A549 (cell line): ENCODE measurements at regions not wholly inside any gene's neighbourhood (a gene's known extent, or its start where the extent isn't known, plus 50 kb on each side); places are given as distances from the start of the nearest gene placed in this dataset.

ENCODE experiments used
- ATAC-seq, 2 experiments: fragments of 200-7000 bp in 1 of 2; fragments of >200 bp in 1 of 2; cut with Nextera tagmentation in 1 of 2; cut with Tn5 transposase in 1 of 2; 3 replicates each; pipeline versions ENCODE4 v1.8.0 to v1.9.1; 2018 to 2020; ENCODE audit warnings: mild to moderate bottlenecking in 1 of 2, moderate library complexity in 1 of 2
- CTCF ChIA-PET: fragments of 300-600 bp; sonication (Branson Sonifier 250); formaldehyde crosslinking; extraction: SDS; loops from one replicate; lab custom pipeline; 2021; ENCODE audit warnings: antibody characterized with exemption, inconsistent platforms; lab: Yijun Ruan, JAX
- POLR2A ChIA-PET: fragments of 350-600 bp; formaldehyde crosslinking; extraction: SDS; loops from one replicate; lab custom pipeline; 2021; ENCODE audit warnings: antibody characterized with exemption, inconsistent platforms; lab: Yijun Ruan, JAX
- DNase-seq, 2 experiments: peaks; one replicate each; pipeline versions ENCODE4 v3.0.0 to v3.0.0-alpha.2; 2011 to 2016; ENCODE audit warnings: low read depth in 1 of 2, low spot score in 1 of 2
- FAIRE-seq: peaks from 2 replicates; lab custom pipeline; 2011; peaks lifted over from hg19 to GRCh38; lab: Jason Lieb, UNC
- H3K27ac ChIP-seq, 2 experiments: fragments of >200 bp; sonication (Bioruptor Twin); formaldehyde crosslinking; 3 replicates each; pipeline ENCODE4 v1.5.1; 2016 to 2017
- H3K4me1 ChIP-seq: fragments of >200 bp; sonication (Bioruptor Twin); formaldehyde crosslinking; 3 replicates; pipeline ENCODE4 v1.6.1; 2016
- H3K4me2 ChIP-seq: fragments of >200 bp; sonication (Bioruptor Twin); formaldehyde crosslinking; 3 replicates; pipeline ENCODE4 v1.6.1; 2016
- H3K4me3 ChIP-seq: fragments of >200 bp; sonication (Bioruptor Twin); formaldehyde crosslinking; 3 replicates; pipeline ENCODE4 v1.5.1; 2016
- H3K9me3 ChIP-seq: fragments of >200 bp; sonication (Bioruptor Twin); formaldehyde crosslinking; 3 replicates; pipeline ENCODE4 v1.6.1; 2016
- ATOH8 ChIP-seq: fragments of 250-450 bp; sonication (Bioruptor Pico); IDR thresholded peaks from 2 replicates; pipeline ENCODE4 v1.5.0; 2020; ENCODE audit warnings: low read depth, mild to moderate bottlenecking, moderate library complexity
- CHD2 ChIP-seq: fragments of 150-350 bp; IDR thresholded peaks from 2 replicates; pipeline ENCODE4 v1.6.1; 2014; ENCODE audit warnings: low read length; ENCODE audit not compliant: partially characterized antibody
- EHMT2 ChIP-seq: fragments of 200-600 bp; sonication (generic); IDR thresholded peaks from 2 replicates; pipeline ENCODE4 v1.6.1; 2016; ENCODE audit warnings: antibody characterized with exemption, low read depth, mild to moderate bottlenecking, moderate library complexity
- EP300 ChIP-seq, 2 experiments: fragments of >200 bp; sonication (Bioruptor Twin); formaldehyde crosslinking; IDR thresholded peaks; 2 replicates in 1 of 2; 3 replicates in 1 of 2; pipeline ENCODE4 v1.6.1; 2016 to 2017
- ESRRA ChIP-seq: fragments of 150-350 bp; IDR thresholded peaks from 2 replicates; pipeline ENCODE4 v1.6.1; 2014; ENCODE audit warnings: mild to moderate bottlenecking, low read length, borderline replicate concordance
- FOSL2 ChIP-seq, 2 experiments: fragments of 450-650 bp in 1 of 2; fragments of >200 bp in 1 of 2; sonication (Bioruptor Twin) in 1 of 2; formaldehyde crosslinking; IDR thresholded peaks; 2 replicates each; pipeline versions ENCODE4 v1.5.0 to v1.6.1; 2016 to 2020; ENCODE audit warnings: mild to moderate bottlenecking in 1 of 2, moderate library complexity in 1 of 2
- HEYL ChIP-seq: fragments of 250-450 bp; sonication (Bioruptor Pico); IDR thresholded peaks from 2 replicates; pipeline ENCODE4 v1.8.0; 2021; ENCODE audit warnings: mild to moderate bottlenecking, moderate library complexity
- HOXA7 ChIP-seq: fragments of 250-450 bp; sonication (Bioruptor Pico); IDR thresholded peaks from 2 replicates; pipeline ENCODE4 v1.5.0; 2020; ENCODE audit warnings: mild to moderate bottlenecking, moderate library complexity
- HOXB13 ChIP-seq: fragments of 250-450 bp; sonication (Bioruptor Pico); IDR thresholded peaks from 2 replicates; pipeline ENCODE4 v1.5.0; 2020; ENCODE audit warnings: low read depth, mild to moderate bottlenecking, moderate library complexity
- JUN ChIP-seq, 2 experiments: fragments of >200 bp; sonication (Bioruptor Twin); formaldehyde crosslinking; IDR thresholded peaks; 2 replicates in 1 of 2; 3 replicates in 1 of 2; pipeline ENCODE4 v1.6.1; 2016 to 2017
- KDM5A ChIP-seq: fragments of 200-600 bp; sonication (generic); IDR thresholded peaks from 2 replicates; pipeline ENCODE4 v1.6.1; 2016; ENCODE audit warnings: antibody characterized with exemption, mild to moderate bottlenecking
- NFE2L2 ChIP-seq: fragments of 150-350 bp; conservative IDR thresholded peaks from 2 replicates; pipeline ENCODE4 v1.6.1; 2014; ENCODE audit warnings: low read length
- POLR2A ChIP-seq: IDR thresholded peaks from 2 replicates; pipeline ENCODE4 v1.6.1; 2012; ENCODE audit warnings: mild to moderate bottlenecking, low read length
- POLR2AphosphoS2 ChIP-seq: conservative IDR thresholded peaks from 2 replicates; pipeline ENCODE4 v1.6.1; 2012; ENCODE audit warnings: low read length, improper control_type of control experiment, inconsistent platforms
- RAD21 ChIP-seq, 2 experiments: fragments of >200 bp in 1 of 2; sonication (Bioruptor Twin) in 1 of 2; formaldehyde crosslinking in 1 of 2; IDR thresholded peaks in 1 of 2; conservative IDR thresholded peaks in 1 of 2; 2 replicates in 1 of 2; 3 replicates in 1 of 2; pipeline ENCODE4 v1.6.1; 2012 to 2018; ENCODE audit warnings: inconsistent platforms in 1 of 2
- SMC3 ChIP-seq: fragments of >200 bp; sonication (Bioruptor Twin); formaldehyde crosslinking; IDR thresholded peaks from 3 replicates; pipeline ENCODE4 v1.6.1; 2018; ENCODE audit warnings: inconsistent platforms
- SREBF2 ChIP-seq: fragments of 450-650 bp; IDR thresholded peaks from 2 replicates; pipeline ENCODE4 v1.6.1; 2014; ENCODE audit warnings: mild to moderate bottlenecking, moderate library complexity
- TFCP2L1 ChIP-seq: fragments of 250-450 bp; sonication (Bioruptor Pico); IDR thresholded peaks from 2 replicates; pipeline ENCODE4 v1.5.0; 2021; ENCODE audit warnings: mild to moderate bottlenecking
- WGBS: methylation state at CpG from one replicate; pipeline ENCODE4 v1.1.6; 2017; ENCODE audit errors: missing lambda C conversion rate; 5-methylcytosine and 5-hydroxymethylcytosine counted together
- TF ChIP-seq, protein P1 (sequence below): fragments of 200-600 bp; sonication (generic); IDR thresholded peaks from 2 replicates; pipeline ENCODE4 v1.6.1; 2016; ENCODE audit warnings: antibody characterized with exemption, mild to moderate bottlenecking, moderate library complexity
- TF ChIP-seq, protein P2 (sequence below): fragments of 150-350 bp; IDR thresholded peaks from 2 replicates; pipeline ENCODE4 v1.6.1; 2014; ENCODE audit warnings: low read depth, mild to moderate bottlenecking, low read length
- TF ChIP-seq, protein P3 (sequence below): IDR thresholded peaks from 2 replicates; pipeline ENCODE4 v1.6.1; 2012

DNA sequence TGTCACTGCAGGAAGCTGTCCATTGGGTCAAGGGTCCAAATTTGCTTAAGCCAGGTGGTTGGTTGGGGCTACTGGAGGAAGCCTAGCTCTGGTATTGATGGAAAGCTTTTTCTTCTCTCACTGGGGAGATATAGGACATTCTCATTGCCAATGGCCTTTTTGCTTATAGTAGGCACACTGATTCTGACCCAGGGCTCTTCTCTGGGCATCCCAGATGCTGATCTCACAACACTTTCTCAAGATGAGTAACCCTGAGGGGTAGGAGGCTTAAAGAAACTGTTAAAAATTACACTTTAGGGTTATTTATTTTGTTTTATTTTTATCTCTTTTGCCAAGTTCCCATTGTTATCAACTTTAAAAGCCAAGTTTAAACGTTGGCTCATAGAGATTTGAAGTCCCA is 337.8 kb downstream of the LRRC3B start:
- no peak for ATAC-seq

GRCh38 chr3:26962492-26963360 is 340.2 kb downstream of the LRRC3B start:
- DNase-seq: peak in 1 of 2 experiments; percentile 5
- WGBS: 51% methylated on average over 6 of the region's 6 CpGs

More for the DNA sequence above, 337.8 kb downstream of the LRRC3B start:
- Histone ChIP-seq H3K4me1 (no peaks in the 10 kb centered on the region), H3K4me3 (no peak overlapping the region), H3K27ac (no peak overlapping the region), H3K4me2 (no peak overlapping the region)
- POLR2A ChIA-PET: no interaction called here
- CTCF ChIA-PET: no interaction called here
- FAIRE-seq: no peak
- 0% methylated on average over 1 of the region's 1 CpG for WGBS
- TF ChIP-seq SREBF2: no peak
- no peak for TF ChIP-seq POLR2AphosphoS2
- no peak for TF ChIP-seq TFCP2L1 (CRISPR knock-in tag)
- TF ChIP-seq POLR2A: no peak
- no peak for TF ChIP-seq EP300 (IDR thresholded peaks at IDR 0.05)
- TF ChIP-seq, protein P1, sequence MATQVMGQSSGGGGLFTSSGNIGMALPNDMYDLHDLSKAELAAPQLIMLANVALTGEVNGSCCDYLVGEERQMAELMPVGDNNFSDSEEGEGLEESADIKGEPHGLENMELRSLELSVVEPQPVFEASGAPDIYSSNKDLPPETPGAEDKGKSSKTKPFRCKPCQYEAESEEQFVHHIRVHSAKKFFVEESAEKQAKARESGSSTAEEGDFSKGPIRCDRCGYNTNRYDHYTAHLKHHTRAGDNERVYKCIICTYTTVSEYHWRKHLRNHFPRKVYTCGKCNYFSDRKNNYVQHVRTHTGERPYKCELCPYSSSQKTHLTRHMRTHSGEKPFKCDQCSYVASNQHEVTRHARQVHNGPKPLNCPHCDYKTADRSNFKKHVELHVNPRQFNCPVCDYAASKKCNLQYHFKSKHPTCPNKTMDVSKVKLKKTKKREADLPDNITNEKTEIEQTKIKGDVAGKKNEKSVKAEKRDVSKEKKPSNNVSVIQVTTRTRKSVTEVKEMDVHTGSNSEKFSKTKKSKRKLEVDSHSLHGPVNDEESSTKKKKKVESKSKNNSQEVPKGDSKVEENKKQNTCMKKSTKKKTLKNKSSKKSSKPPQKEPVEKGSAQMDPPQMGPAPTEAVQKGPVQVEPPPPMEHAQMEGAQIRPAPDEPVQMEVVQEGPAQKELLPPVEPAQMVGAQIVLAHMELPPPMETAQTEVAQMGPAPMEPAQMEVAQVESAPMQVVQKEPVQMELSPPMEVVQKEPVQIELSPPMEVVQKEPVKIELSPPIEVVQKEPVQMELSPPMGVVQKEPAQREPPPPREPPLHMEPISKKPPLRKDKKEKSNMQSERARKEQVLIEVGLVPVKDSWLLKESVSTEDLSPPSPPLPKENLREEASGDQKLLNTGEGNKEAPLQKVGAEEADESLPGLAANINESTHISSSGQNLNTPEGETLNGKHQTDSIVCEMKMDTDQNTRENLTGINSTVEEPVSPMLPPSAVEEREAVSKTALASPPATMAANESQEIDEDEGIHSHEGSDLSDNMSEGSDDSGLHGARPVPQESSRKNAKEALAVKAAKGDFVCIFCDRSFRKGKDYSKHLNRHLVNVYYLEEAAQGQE: no peak
- TF ChIP-seq, protein P2, sequence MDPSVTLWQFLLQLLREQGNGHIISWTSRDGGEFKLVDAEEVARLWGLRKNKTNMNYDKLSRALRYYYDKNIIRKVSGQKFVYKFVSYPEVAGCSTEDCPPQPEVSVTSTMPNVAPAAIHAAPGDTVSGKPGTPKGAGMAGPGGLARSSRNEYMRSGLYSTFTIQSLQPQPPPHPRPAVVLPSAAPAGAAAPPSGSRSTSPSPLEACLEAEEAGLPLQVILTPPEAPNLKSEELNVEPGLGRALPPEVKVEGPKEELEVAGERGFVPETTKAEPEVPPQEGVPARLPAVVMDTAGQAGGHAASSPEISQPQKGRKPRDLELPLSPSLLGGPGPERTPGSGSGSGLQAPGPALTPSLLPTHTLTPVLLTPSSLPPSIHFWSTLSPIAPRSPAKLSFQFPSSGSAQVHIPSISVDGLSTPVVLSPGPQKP: no peak
- no peak for TF ChIP-seq HOXB13
- no peak for TF ChIP-seq FOSL2 (IDR thresholded peaks at IDR 0.05)
- TF ChIP-seq FOSL2 (CRISPR knock-in tag; IDR thresholded peaks at IDR 0.05): no peak
- TF ChIP-seq KDM5A: no peak
- TF ChIP-seq ESRRA: no peak
- TF ChIP-seq HEYL (CRISPR knock-in tag): no peak
- no peak for TF ChIP-seq NFE2L2
- TF ChIP-seq, protein P3, sequence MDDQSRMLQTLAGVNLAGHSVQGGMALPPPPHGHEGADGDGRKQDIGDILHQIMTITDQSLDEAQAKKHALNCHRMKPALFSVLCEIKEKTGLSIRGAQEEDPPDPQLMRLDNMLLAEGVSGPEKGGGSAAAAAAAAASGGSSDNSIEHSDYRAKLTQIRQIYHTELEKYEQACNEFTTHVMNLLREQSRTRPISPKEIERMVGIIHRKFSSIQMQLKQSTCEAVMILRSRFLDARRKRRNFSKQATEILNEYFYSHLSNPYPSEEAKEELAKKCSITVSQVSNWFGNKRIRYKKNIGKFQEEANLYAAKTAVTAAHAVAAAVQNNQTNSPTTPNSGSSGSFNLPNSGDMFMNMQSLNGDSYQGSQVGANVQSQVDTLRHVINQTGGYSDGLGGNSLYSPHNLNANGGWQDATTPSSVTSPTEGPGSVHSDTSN: no peak
- no peak for TF ChIP-seq JUN (IDR thresholded peaks at IDR 0.05)
- no peak for TF ChIP-seq HOXA7 (CRISPR knock-in tag)
- TF ChIP-seq, all 56 proteins: peak for 0
- no peak for DNase-seq
- H3K9me3 ChIP-seq: no peaks in the 10 kb centered on the region

DNA sequence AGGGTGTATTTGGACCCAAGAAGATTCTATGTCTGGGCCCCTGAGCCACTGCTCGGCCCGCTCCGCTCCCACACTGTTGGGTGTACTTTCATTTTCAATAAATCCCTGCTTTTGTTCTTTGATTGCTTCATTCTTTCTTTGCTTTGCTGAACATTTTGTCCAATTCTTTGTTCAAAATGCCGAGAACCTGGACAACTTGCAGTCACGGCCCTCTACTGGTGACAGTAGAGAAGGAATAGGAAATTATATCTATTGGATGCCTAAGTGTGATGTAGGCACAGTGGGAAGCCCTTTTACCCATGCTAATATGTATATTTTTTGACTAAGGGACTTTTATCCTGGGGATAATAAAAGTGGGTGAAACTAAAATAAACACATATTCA is 340.8 kb downstream of the LRRC3B start:
- DNase-seq (peak in 1 of 2 experiments; percentile 13), ATAC-seq (peak; percentile 70 to 71; a peak in 4 of 6 replicates)
- TF ChIP-seq ATOH8 (CRISPR knock-in tag): no peak
- no peak for TF ChIP-seq EHMT2
- no peak for TF ChIP-seq HEYL (CRISPR knock-in tag)
- TF ChIP-seq POLR2AphosphoS2: no peak
- no peak for TF ChIP-seq CHD2
- TF ChIP-seq RAD21 (conservative IDR thresholded peaks at IDR 0.05 in 1 of 2, IDR thresholded peaks at IDR 0.05 in 1 of 2): no peak
- 0 out of 3 replicates have a peak, but pooled peaks have one; percentile 12 for TF ChIP-seq SMC3
- TF ChIP-seq EP300 (IDR thresholded peaks at IDR 0.05): no peak
- TF ChIP-seq, all 56 proteins: peak for 1
- Histone ChIP-seq H3K4me3 (no peak overlapping the region), H3K27ac (no peak overlapping the region), H3K4me2 (0 out of 3 replicates have a peak overlapping the region, but pooled peaks have one; percentile 35), H3K9me3 (no peaks in the 10 kb centered on the region), H3K4me1 (no peaks in the 10 kb centered on the region)
- WGBS: 17% methylated on average over 5 of the region's 5 CpGs
- CTCF ChIA-PET: no interaction called here
- POLR2A ChIA-PET: no interaction called here
- FAIRE-seq: no peak

More at GRCh38 chr3:26962492-26963360, 340.2 kb downstream of the LRRC3B start:
- Histone ChIP-seq H3K4me1 (no peaks in the 10 kb centered on the region), H3K4me3 (no peak overlapping the region), H3K27ac (no peak overlapping the region), H3K9me3 (no peaks in the 10 kb centered on the region), H3K4me2 (0 out of 3 replicates have a peak overlapping the region, but pooled peaks have one; percentile 35)
- TF ChIP-seq RAD21 (conservative IDR thresholded peaks at IDR 0.05 in 1 of 2, IDR thresholded peaks at IDR 0.05 in 1 of 2): no peak
- ATAC-seq (no peak; a peak in 1 of 6 replicates), FAIRE-seq (no peak)
- ChIA-PET POLR2A (no interaction called here), CTCF (no interaction called here)
